ENCODE measurements at regions not wholly inside any gene's neighbourhood (a gene's known extent, or its start where the extent isn't known, plus 50 kb on each side); places are given as distances from the start of the nearest gene placed in this dataset.

- TF ChIP-seq POLR2AphosphoS5 (IDR thresholded peaks at IDR 0.05): no peak
- TF ChIP-seq, protein P1, sequence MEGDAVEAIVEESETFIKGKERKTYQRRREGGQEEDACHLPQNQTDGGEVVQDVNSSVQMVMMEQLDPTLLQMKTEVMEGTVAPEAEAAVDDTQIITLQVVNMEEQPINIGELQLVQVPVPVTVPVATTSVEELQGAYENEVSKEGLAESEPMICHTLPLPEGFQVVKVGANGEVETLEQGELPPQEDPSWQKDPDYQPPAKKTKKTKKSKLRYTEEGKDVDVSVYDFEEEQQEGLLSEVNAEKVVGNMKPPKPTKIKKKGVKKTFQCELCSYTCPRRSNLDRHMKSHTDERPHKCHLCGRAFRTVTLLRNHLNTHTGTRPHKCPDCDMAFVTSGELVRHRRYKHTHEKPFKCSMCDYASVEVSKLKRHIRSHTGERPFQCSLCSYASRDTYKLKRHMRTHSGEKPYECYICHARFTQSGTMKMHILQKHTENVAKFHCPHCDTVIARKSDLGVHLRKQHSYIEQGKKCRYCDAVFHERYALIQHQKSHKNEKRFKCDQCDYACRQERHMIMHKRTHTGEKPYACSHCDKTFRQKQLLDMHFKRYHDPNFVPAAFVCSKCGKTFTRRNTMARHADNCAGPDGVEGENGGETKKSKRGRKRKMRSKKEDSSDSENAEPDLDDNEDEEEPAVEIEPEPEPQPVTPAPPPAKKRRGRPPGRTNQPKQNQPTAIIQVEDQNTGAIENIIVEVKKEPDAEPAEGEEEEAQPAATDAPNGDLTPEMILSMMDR (IDR thresholded peaks at IDR 0.05): no peak
Observed at GRCh38 chr15:94843060-94843459, 611.7 kb downstream of the MCTP2 start.
